ENCODE measurements at regions not wholly inside any gene's neighbourhood (a gene's known extent, or its start where the extent isn't known, plus 50 kb on each side); places are given as distances from the start of the nearest gene placed in this dataset.

DNA sequence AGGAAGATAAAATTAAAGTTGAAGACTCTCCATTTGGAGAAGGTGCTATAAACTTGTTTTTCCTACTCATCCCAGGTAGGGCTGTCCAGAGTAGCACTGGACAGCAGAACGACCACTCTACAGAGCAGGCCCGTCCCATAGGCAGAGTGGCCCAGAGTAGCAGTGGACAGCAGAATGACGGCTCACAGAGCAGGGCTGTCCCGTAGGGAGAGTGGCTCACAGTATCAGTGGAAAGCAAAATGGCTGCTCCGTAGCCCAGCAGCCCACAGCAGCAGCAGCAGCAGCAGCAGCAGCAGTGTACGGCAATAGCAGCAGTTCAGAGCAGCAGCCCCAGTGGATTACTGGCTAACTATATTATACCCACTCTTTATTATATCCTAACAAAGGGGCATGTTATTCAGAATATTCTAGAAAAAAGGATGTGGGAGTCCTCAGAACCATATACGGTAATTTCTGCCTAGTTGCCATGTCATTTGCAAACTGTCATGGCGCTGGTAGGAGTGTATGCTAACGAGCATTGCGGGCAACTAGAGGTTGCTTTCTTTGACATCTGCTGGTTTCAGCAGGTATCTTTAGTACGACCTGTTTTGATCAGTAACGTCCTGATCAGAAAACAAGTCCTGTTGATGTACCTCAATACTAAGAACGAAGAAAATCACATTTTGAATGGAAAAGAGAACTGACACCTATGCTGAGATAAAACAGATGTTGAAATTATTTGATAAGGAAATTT lies 567.3 kb downstream of the SLC16A7 start:
- TF ChIP-seq, protein P1, sequence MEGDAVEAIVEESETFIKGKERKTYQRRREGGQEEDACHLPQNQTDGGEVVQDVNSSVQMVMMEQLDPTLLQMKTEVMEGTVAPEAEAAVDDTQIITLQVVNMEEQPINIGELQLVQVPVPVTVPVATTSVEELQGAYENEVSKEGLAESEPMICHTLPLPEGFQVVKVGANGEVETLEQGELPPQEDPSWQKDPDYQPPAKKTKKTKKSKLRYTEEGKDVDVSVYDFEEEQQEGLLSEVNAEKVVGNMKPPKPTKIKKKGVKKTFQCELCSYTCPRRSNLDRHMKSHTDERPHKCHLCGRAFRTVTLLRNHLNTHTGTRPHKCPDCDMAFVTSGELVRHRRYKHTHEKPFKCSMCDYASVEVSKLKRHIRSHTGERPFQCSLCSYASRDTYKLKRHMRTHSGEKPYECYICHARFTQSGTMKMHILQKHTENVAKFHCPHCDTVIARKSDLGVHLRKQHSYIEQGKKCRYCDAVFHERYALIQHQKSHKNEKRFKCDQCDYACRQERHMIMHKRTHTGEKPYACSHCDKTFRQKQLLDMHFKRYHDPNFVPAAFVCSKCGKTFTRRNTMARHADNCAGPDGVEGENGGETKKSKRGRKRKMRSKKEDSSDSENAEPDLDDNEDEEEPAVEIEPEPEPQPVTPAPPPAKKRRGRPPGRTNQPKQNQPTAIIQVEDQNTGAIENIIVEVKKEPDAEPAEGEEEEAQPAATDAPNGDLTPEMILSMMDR (IDR thresholded peaks at IDR 0.05; ENCODE audit: extremely low read depth, insufficient read depth, missing control alignments) = no peak
- no peak for DNase-seq (ENCODE audit: low spot score)
- in situ Hi-C loops (cut with MboI; ENCODE audit: low pct_unique_long_range_greater_than_20kb, low sequenced_read_pairs, unreplicated experiment) = no loop called here

DNA sequence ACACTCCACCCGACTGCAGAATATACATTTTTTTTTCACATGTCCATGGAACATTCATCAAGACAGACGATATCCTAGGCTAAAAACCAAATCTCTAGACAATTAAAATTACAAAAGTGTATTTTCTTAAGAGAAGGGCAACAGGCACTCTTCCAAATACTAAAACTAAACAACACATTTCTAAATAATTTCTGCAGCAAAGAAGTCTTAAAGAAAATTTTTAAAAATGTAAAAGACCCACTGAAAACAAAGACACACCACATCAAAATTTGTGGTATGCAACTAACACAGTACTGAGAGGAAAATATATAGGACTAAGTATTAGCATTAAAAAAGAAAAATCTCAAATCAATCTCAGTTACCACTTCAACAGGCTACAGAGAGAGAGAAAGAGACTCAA lies 570.0 kb downstream of the SLC16A7 start:
- DNase-seq (ENCODE audit: low spot score) = no peak
- in situ Hi-C loops (cut with MboI; ENCODE audit: low pct_unique_long_range_greater_than_20kb, low sequenced_read_pairs, unreplicated experiment) = no loop called here
- TF ChIP-seq, protein P1 (IDR thresholded peaks at IDR 0.05; ENCODE audit: extremely low read depth, insufficient read depth, missing control alignments) = no peak

DNA sequence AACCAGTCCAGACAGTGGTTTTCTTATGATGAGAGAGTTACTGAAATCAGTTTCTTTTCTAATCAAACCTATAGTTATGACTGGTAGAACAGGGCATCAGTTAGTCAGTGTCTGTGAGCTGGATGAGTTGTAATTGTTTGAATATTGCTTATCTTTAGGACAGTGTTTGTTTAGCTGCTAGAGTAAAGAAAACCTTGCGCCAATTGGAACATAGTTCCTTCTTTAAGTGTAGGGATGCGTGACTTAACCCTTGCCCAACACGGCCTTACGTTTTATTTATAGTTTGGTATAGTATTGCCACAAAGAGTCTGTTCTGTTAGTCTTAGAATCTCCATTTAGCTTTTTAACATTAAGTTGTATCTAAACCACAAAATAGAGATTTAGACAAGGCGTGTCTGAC lies 572.6 kb downstream of the SLC16A7 start:
- in situ Hi-C loops (cut with MboI; ENCODE audit: low pct_unique_long_range_greater_than_20kb, low sequenced_read_pairs, unreplicated experiment) = no loop called here
- no peak for DNase-seq (ENCODE audit: low spot score)

DNA sequence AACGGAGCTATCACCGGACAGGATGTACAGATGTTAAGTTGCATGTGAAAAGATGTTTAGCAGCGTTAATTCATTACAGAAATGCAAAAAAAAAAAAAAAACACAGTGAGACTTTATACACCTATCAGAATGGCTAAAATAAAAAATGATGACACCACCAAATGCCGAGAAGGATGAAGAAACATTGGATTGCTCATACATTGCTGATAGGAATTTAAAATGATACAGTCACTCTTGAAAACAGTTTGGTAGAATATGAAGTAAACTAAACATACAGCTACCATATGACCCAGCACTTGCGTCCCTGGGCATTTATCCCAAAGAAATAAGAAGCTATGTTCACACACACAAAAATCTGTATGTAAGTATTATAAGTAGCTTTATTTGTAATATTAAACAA lies 574.1 kb downstream of the SLC16A7 start:
- TF ChIP-seq, protein P1 (IDR thresholded peaks at IDR 0.05; ENCODE audit: extremely low read depth, insufficient read depth, missing control alignments) = no peak
- no peak for DNase-seq (ENCODE audit: low spot score)
- in situ Hi-C loops (cut with MboI; ENCODE audit: low pct_unique_long_range_greater_than_20kb, low sequenced_read_pairs, unreplicated experiment) = no loop called here

More for the DNA sequence above, 572.6 kb downstream of the SLC16A7 start:
- TF ChIP-seq, protein P1 (IDR thresholded peaks at IDR 0.05; ENCODE audit: extremely low read depth, insufficient read depth, missing control alignments) = no peak

DNA sequence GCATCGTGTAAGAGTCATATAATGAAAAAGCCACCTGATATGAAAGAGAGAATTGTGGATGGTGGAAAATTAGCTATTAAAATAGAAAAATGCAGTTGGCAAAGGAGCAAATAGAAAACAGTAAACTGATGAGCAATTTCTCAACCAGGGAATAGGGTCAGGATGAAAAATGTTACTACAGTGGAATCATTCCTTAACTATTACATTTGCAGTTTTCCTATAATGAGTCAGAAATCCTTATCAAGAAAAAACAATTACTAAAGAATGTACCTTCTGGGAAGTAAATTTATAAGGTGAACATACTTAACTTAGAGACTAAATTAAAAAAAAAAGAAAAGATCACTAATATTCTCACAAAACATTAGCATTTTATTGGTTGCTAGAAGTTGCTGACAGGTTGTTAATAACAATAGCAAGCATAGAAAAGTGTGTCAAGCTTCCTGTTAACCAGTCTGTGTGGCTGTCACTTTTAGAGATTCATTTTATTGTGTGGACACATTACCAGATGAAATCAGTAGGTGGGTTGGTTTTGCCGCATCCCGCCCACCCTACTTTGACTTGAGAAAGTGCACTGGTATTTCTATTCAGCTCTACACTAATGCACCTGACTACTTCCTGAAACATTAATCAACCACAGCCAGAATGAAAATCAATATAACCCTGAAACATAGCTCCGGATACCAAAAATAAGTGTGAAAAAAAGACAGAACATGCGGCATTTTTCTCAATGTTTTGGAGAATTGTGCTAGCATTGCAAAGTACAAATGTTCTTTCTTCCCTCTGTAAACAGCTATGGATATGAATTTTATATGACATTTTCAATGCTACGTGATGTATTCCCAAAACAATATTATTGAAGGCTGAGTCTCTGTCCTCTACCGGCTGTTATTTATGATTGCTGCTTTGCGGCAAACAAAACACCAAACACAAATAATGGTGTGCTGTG lies 576.7 kb downstream of the SLC16A7 start:
- no peak for DNase-seq (ENCODE audit: low spot score)

More for the DNA sequence above, 576.7 kb downstream of the SLC16A7 start:
- TF ChIP-seq, protein P1 (IDR thresholded peaks at IDR 0.05; ENCODE audit: extremely low read depth, insufficient read depth, missing control alignments) = no peak
- in situ Hi-C loops (cut with MboI; ENCODE audit: low pct_unique_long_range_greater_than_20kb, low sequenced_read_pairs, unreplicated experiment) = no loop called here
